GM12872 (cell line): ENCODE measurements at regions not wholly inside any gene's neighbourhood (a gene's known extent, or its start where the extent isn't known, plus 50 kb on each side); places are given as distances from the start of the nearest gene placed in this dataset.

Source experiments
- CTCF ChIP-seq: IDR thresholded peaks from 3 replicates; pipeline ENCODE4 v1.5.1; 2011; ENCODE audit warnings: low read depth, mild to moderate bottlenecking, low read length, moderate library complexity; ENCODE audit not compliant: insufficient read depth

- no peak for TF ChIP-seq CTCF
Observed at GRCh38 chr3:90016555-90016954, 909.1 kb downstream of the EPHA3 start.

- no peak for TF ChIP-seq CTCF
Observed at GRCh38 chr3:90018779-90019178, 911.4 kb downstream of the EPHA3 start.

- TF ChIP-seq CTCF: no peak
Observed at GRCh38 chr3:90025019-90025418, 917.6 kb downstream of the EPHA3 start.

- no peak for TF ChIP-seq CTCF
Observed at GRCh38 chr3:90026406-90026805, 919.0 kb downstream of the EPHA3 start.

GRCh38 chr3:90031121-90031520 lies 923.7 kb downstream of the EPHA3 start:
- no peak for TF ChIP-seq CTCF

GRCh38 chr3:90032980-90033641 lies 925.7 kb downstream of the EPHA3 start:
- TF ChIP-seq CTCF: no peak

- no peak for TF ChIP-seq CTCF
Observed at GRCh38 chr3:90034038-90034437, 926.6 kb downstream of the EPHA3 start.

- TF ChIP-seq CTCF: no peak
Observed at GRCh38 chr3:90035643-90036042, 928.2 kb downstream of the EPHA3 start.
